Brain microvascular endothelial cell (primary cell): ENCODE measurements at regions not wholly inside any gene's neighbourhood (a gene's known extent, or its start where the extent isn't known, plus 50 kb on each side); places are given as distances from the start of the nearest gene placed in this dataset.

Experiments
- DNase-seq: peaks from one replicate; pipeline ENCODE4 v3.0.0-alpha.2; 2020
- H3K27ac ChIP-seq: fragments of 250-450 bp; sonication (Bioruptor Pico); 2 replicates; pipeline ENCODE4 v1.5.1; 2020; ENCODE audit warnings: mild to moderate bottlenecking, moderate library complexity
- H3K27me3 ChIP-seq: fragments of 250-450 bp; sonication (Bioruptor Pico); replicated peaks from 2 replicates; pipeline ENCODE4 v1.5.1; 2020; ENCODE audit warnings: mild to moderate bottlenecking
- H3K36me3 ChIP-seq: fragments of 250-450 bp; sonication (Bioruptor Pico); replicated peaks from 2 replicates; pipeline ENCODE4 v1.5.1; 2020; ENCODE audit warnings: mild to moderate bottlenecking
- H3K4me3 ChIP-seq: 2 replicates; pipeline ENCODE4 v1.5.1; 2011; ENCODE audit warnings: low read depth, mild to moderate bottlenecking, control low read depth, low read length, moderate library complexity
- CTCF ChIP-seq: IDR thresholded peaks from 2 replicates; pipeline ENCODE4 v1.5.1; 2011; ENCODE audit warnings: low read depth, mild to moderate bottlenecking, moderate library complexity, low read length, control low read depth, inconsistent platforms; ENCODE audit errors: missing control alignments
- in situ Hi-C: cut with HindIII; loops from 2 replicates; pipeline ENCODE4 v1.10.0; 2017; ENCODE audit warnings: low sequenced_read_pairs, low pct_ligation_motif_present

GRCh38 chr22:44401783-44402110 is 89.0 kb upstream of the SHISAL1 start:
- Histone ChIP-seq H3K36me3 (no peaks in the 10 kb centered on the region), H3K27ac (no peak overlapping the region), H3K27me3 (no peaks in the 10 kb centered on the region), H3K4me3 (no peak overlapping the region)
- in situ Hi-C loops = no loop called here
- DNase-seq = no peak
- TF ChIP-seq CTCF = no peak

GRCh38 chr22:44400763-44401060 is 88.0 kb upstream of the SHISAL1 start:
- Histone ChIP-seq H3K4me3 (no peak overlapping the region), H3K27me3 (no peaks in the 10 kb centered on the region), H3K27ac (no peak overlapping the region), H3K36me3 (no peaks in the 10 kb centered on the region)
- no peak for TF ChIP-seq CTCF
- DNase-seq = no peak
- in situ Hi-C loops = no loop called here

GRCh38 chr22:44399906-44400762 is 87.4 kb upstream of the SHISAL1 start:
- Histone ChIP-seq H3K4me3 (no peak overlapping the region), H3K27ac (no peak overlapping the region), H3K36me3 (no peaks in the 10 kb centered on the region), H3K27me3 (no peaks in the 10 kb centered on the region)
- DNase-seq = no peak
- in situ Hi-C loops = no loop called here
- TF ChIP-seq CTCF = no peak

- in situ Hi-C loops = no loop called here
- DNase-seq = no peak
- no peaks in the 10 kb centered on the region for H3K27me3 ChIP-seq
Observed at GRCh38 chr22:44398856-44399837, 86.4 kb upstream of the SHISAL1 start.

More at GRCh38 chr22:44398856-44399837, 86.4 kb upstream of the SHISAL1 start:
- no peak overlapping the region for H3K4me3 ChIP-seq
- no peak overlapping the region for H3K27ac ChIP-seq
- H3K36me3 ChIP-seq = no peaks in the 10 kb centered on the region
- no peak for TF ChIP-seq CTCF
